GM12892 (cell line): ENCODE measurements at regions not wholly inside any gene's neighbourhood (a gene's known extent, or its start where the extent isn't known, plus 50 kb on each side); places are given as distances from the start of the nearest gene placed in this dataset.
"Not testable (repeated sequence)": the region's sequence is repeated elsewhere in the genome, so short reads cannot be mapped to it uniquely, and the experiment has no call there.

Experiments
- DNase-seq: peaks from one replicate; pipeline ENCODE4 v3.0.0; 2011; ENCODE audit not compliant: insufficient read length
- FAIRE-seq: peaks from 2 replicates; lab custom pipeline; 2011; peaks lifted over from hg19 to GRCh38; lab: Jason Lieb, UNC
- POLR2A ChIP-seq: IDR thresholded peaks from 2 replicates; pipeline ENCODE4 v1.6.1; 2011; ENCODE audit warnings: low read depth, low read length, control low read depth
- POLR2AphosphoS5 ChIP-seq: IDR thresholded peaks from 2 replicates; pipeline ENCODE4 v1.6.1; 2011; ENCODE audit warnings: low read depth, low read length, control low read depth
- TAF1 ChIP-seq: IDR thresholded peaks from 2 replicates; pipeline ENCODE4 v1.6.1; 2011; ENCODE audit warnings: low read depth, mild to moderate bottlenecking, control low read depth, low read length, borderline replicate concordance

DNA sequence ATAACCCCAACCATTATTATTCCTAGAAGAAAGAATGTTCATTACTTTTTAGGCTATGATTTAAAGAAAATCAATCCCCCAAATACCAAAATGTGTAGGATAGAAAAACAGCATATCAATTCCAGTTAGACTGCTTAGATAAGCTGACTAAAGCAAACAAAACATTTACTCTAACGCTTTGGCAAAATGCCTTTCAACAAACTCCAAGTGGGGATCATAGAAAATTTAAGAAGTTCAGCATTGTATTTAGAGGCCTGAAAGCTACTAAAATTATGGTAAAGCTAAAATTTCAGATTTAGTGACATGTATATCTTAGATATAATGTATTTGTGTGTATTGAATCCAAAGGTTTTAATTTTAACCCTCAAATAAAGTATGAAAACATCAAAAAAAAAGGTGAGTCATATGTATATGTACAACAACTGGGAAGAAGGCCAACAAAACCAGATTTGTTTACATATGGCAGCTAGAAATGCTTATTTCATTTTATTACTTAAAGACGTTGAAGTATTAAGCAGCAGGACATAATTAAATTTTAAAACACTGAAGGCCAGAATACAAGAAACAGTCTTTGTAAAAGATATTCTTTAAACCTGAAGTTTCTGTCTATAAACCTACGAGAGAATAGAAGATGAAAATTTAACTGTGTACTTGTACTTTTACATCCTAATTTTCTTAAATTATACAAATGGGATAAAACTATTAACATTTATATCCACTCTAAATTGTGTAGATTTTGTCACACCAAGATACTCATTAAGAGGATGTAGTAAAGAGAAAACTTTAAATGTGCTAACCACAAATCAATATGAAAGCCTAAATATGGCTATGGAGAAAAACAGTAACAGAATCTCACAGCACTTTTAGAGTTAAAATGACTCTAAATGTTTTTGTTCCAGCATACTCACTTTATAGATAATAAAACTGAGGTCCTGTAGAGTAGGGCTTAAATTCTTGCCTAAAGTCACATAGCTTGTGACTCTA, 71.4 kb downstream of the SLC41A2 start:
- FAIRE-seq: no peak
- TF ChIP-seq TAF1 (no peak), POLR2A (no peak), POLR2AphosphoS5 (no peak)
- no peak for DNase-seq

DNA sequence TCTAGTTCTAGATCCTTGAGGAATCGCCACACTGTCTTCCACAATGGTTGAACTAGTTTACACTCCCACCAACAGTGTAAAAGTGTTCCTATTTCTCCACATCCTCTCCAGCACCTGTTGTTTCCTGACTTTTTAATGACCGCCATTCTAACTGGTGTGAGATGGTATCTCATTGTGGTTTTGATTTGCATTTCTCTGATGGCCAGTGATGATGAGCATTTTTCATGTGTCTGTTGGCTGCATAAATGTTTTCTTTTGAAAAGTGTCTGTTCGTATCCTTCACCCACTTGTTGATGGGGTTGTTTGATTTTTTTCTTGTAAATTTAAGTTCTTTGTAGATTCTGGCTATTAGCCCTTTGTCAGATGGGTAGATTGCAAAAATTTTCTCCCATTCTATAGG, 79.2 kb downstream of the SLC41A2 start:
- not testable (repeated sequence) for DNase-seq, FAIRE-seq

DNA sequence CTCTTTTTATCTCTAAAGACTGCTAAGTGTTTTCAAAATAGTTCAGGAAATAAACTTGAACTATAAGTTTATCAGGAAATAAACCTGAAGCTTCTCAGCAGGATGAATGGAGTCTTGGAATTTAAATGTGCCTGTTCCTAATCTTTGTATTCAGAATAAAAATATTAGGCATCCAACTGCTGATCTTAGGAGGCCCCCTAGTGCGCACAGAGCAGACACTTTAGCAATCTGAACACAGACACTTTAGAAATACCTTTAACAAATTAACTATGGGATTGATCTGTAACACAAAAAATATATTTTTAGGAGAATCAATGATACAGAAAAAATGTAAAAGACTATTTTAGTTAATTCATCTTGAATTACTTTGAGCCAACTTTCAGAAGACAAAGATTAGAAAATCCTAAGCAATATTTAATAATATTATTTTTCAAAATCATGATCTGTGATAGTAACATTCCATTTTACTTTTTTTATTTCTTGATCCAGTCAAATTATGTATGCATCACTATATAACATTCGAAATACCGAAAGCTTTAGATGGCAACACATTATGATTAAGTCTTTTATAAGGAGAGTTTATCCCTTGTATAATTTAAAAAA, 80.9 kb downstream of the SLC41A2 start:
- FAIRE-seq: no peak

DNA sequence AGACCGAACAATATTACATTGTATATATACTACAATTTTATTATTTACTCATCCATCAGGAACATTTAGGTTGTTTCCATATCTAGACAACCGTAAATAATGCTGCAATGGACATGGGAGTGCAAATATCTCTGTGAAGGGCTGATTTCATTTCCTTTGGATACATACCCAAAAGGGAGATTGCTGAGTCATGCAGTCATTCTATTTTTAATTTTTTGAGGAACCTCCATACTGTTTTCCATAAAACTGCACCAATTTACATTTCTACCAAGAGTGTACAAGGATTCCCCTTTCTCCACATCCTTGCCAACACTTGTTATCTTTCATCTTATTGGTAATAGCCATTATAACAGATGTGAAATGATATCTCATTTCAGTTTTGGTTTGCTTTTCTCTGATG, 84.7 kb downstream of the SLC41A2 start:
- DNase-seq (no peak), FAIRE-seq (no peak)
- no peak for TF ChIP-seq POLR2A
- TF ChIP-seq TAF1: no peak
- no peak for TF ChIP-seq POLR2AphosphoS5

More for the DNA sequence above, 80.9 kb downstream of the SLC41A2 start:
- no peak for DNase-seq
- TF ChIP-seq POLR2A (no peak), TAF1 (no peak), POLR2AphosphoS5 (no peak)

DNA sequence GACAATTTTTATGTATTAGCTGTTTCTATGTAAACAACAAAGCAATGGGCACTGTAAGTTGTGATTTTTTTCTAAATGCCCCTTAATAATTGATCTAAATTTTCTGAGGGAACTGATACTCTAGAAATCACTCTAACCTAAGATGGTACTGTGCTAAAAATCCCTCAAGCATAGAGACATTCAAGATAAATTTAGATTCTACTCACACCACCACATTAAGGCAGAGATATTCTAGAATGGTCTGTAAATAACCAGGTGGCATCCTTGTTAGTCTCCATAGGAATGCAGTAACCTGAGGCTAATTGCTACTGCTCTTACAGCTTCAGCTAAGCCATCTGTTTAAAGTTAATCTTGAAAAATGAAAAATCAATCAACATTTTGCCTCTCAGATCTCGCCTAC, 87.3 kb downstream of the SLC41A2 start:
- DNase-seq (no peak), FAIRE-seq (no peak)
- no peak for TF ChIP-seq POLR2A
- no peak for TF ChIP-seq POLR2AphosphoS5
- no peak for TF ChIP-seq TAF1

DNA sequence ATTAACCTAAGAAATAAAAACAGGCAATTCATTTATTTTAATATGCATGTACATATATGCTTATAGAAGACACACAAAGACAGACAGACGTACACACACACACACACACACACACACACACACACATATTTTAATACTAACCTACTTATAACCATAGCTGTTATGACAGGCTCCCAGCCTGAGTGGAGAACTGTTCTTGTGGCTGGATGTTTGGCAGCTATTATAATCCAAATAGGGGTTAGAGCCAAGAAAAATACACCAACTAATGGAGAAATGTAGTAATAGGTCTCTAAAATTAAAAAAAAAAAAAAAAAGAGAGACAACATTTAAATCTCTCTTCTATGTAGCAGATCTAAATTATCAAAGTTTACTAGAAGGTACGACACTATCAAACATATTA, 91.8 kb downstream of the SLC41A2 start:
- FAIRE-seq: no peak
- no peak for DNase-seq
- TF ChIP-seq TAF1: no peak
- TF ChIP-seq POLR2AphosphoS5: no peak
- TF ChIP-seq POLR2A: no peak

DNA sequence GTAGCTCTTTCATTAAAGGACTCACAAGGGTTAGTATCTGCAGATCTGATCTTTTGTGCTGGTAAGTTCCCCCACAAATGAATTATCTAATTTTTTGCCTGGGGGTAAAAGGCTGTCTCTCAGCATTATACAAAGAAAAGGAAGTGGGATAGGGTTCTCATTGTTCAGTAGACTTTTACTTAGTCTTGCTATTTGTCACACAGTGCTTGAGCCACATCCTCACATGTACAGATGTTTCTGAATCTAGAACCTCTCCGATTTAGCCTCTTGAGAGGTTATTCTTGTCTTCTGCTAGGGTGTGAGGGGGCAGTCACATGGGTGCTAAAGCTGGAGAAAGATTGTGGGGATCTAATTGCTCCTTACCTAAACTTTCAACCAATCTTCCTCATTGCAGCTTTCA, 93.0 kb downstream of the SLC41A2 start:
- FAIRE-seq: peak; percentile 93
- TF ChIP-seq POLR2A: no peak
- no peak for DNase-seq

DNA sequence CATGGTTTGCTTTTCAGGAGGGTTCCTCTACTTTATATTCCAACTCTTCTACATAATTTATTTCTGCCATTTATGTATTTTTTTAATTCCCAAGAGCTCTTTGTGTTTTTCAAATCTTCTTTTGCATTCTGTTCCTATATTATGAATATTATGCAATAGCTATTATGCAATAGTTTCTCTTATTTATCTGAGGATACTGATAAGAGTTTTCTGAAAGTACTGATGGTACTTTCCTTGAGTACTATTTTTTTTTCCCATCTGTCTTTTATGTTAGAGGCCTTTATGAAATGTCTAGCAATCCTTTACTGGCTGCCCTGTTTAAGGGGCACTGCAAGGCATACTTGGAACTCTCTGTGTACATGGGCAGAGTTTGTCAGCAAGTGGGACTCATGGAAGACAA, 93.4 kb downstream of the SLC41A2 start:
- DNase-seq (no peak), FAIRE-seq (no peak)
- TF ChIP-seq TAF1: no peak
- TF ChIP-seq POLR2A: no peak
- no peak for TF ChIP-seq POLR2AphosphoS5

DNA sequence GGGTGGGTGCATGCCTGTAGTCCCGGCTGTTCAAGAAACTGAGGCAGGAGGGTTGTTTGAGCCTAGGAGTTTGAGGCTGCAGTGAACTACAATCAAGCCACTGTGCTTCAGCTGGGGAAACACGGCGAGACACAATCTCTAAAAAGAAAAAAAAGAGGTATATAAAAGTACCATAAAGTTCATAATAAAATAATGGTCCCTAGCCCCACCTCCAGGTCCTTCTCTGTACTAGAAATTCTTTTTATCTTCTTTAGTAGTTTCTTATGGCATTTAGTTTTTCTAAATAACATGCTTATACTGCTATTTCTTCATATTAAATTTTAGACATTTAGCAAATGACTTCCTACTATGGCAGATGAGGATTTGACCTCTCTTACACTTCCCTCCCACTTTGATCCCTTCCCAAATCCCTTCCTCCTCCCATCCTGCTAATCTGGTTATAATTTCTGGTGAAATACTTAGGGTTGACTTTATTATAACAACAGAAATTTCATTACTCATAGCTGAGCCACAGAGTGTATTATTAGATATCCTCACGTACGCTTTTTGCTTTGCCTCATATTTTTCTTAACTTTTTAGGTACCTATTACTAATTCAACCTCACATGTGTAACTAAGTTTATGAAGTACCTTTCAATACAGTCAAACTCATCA, 94.7 kb downstream of the SLC41A2 start:
- TF ChIP-seq TAF1: no peak
- no peak for TF ChIP-seq POLR2AphosphoS5
- no peak for TF ChIP-seq POLR2A
- no peak for FAIRE-seq
- DNase-seq: no peak

DNA sequence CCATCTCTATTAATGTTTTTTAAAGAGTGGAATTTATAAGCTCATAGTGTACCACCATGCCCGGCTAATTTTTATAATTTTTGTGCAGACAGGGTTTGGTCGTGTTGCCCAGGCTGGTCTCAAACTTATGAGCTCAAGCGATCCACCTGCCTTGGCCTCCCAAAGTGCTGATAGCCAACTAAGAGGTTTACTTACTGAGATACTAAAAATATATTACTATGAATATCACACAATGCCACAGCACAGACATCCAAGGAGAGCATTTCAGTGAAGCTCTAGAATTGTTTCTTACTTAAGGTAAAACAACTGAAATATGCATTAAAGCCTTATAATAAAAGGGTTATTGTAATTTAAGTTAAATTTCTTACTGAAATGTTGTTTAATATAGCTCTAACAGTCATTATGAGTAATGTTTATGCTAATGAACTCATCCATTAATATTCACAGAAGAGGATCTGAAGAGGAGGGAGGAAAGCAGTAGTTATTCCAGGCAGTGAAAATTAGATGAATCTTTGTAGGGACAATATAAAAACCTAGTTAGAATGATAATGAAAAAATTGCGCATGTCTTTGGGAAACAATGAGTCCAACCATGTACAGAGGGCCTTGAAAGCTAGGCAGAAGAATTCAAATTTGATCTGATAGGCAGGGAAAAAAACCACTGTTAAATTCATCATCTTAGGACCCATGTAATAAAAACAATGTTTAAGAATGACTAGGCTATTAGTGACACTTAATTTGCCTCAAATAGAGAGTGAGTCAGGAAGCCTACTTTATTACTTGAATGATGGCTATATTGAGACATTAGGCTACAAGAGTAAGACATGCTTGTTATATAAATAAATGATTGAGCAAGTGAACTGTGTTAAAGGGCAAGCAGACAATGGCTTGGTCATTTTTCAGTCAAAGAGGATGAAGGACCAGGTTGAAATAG, 99.2 kb downstream of the SLC41A2 start:
- no peak for TF ChIP-seq POLR2AphosphoS5
- TF ChIP-seq TAF1: no peak
- TF ChIP-seq POLR2A: no peak
- DNase-seq (no peak), FAIRE-seq (no peak)

DNA sequence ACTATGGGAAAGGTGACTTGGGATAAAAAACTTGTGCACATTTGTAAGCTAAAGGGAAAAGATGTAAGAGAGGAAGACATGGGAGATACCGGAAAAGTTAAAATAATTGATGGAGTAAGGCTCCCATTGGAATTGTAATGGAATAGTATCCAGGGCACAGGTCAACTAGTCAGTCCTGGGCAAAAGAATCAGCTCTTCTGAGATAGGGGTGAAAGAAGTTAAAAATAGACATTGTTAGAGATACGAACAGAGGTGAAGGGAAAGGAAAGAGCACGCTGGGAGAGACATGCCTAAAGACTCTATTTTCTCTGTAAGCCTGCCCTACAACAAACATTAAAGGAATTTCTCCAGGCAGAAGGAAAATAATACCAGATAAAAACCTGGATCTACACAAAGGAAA, 101.6 kb downstream of the SLC41A2 start:
- DNase-seq (no peak), FAIRE-seq (no peak)
- TF ChIP-seq POLR2A (no peak), POLR2AphosphoS5 (no peak), TAF1 (no peak)
